NCI-H2196 treated with DMSO at 0.1 percent for 48 hours (cell line): ENCODE measurements at regions not wholly inside any gene's neighbourhood (a gene's known extent, or its start where the extent isn't known, plus 50 kb on each side); places are given as distances from the start of the nearest gene placed in this dataset.

ENCODE experiments used
- DNase-seq: peaks from one replicate; lab custom pipeline; 2025; ENCODE audit not compliant: unreplicated experiment; lab: John Stamatoyannopoulos, UW

DNA sequence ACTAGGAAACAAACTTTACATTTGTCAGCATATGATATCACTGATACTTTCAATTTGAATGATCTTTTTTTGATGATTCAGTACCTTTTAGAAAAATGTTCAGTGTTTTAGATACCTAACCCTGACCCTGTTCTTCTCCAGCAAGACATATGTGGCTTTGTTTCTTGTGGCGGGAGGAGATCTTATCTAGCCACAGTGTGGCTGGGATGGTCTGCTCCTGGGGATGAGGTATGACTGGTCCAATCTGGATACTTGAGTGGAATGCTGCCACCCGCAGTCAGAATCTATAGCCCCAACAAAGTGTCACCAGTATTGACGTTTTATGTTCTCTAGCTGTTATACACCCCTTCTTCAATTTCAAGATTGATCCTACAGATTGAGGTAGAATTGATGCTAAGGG, 439.0 kb upstream of the GOLIM4 start:
- no peak for DNase-seq

DNA sequence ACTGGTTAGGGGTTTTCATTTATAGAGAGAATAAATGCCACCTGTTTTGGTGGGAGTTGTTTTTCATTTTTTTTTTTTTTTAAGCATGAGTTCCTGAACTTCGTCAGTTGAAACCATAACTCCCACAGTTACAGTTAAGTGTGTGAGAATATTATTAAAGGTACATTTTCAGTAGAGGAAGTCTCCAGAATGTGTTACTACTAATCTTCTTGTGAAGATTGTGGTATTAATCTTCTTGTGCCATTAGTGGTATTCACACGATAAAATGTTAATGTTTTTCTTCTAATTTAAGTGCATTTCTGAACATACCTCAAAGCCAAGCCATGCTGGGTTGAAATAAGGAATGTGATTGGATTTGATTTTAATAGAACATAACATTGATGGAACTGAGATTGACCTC, 437.9 kb upstream of the GOLIM4 start:
- no peak for DNase-seq

DNA sequence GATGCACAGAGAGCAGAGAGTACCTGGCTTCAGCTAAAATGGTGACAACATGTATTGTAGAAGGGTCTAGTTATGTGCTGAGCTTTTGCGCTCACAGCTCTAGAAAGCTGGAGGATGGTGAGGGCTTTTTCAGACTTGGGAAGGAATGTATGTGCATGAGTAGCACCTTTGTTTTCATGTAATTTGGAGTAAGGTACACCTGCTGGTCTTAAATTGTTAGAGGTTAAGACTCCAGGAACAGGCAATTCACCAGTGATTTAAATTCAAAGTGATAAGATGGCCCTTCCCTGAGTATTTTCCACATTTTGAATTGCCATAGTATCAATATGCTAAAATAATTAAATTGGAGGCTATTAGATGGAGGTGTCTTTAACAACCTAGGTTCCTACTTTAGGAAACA, 436.4 kb upstream of the GOLIM4 start:
- DNase-seq, result no peak

DNA sequence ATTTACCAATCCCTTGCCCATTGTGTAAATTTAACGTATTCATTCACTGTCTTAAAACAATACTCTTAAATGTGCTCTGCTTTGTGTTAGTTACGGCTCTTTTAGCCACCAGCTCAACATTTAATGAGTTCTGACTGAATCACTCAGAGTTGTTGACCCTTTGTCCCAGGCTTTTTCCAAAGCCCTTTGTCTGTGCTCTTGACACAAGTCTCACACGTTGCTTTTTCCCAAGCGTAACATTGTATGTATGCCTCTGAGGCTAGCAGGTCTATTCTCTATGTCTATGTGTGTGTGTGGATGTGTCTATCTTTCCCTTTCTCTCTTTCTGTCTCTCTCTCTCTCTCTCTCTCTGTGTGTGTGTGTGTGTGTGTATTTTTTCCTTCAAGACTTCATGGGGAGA, 435.4 kb upstream of the GOLIM4 start:
- DNase-seq, result no peak

DNA sequence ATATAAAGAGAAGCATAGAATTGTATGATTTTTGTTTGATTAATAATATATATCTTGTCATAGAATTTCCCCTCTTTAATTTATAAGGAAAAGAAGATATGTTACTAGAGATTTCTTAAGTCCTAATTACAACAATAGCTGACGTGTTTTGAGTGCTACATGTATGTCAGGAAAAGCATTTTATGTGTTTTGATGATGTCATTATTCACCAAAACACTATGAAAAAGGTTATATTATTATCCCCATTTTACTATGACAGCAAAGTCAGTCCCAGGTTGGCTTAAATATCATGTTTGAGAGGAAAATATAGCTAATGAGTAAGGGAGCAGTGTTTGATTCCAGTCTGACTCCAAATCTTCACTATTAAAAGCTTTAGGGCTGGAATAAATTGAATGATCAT, 428.4 kb upstream of the GOLIM4 start:
- DNase-seq, result no peak

DNA sequence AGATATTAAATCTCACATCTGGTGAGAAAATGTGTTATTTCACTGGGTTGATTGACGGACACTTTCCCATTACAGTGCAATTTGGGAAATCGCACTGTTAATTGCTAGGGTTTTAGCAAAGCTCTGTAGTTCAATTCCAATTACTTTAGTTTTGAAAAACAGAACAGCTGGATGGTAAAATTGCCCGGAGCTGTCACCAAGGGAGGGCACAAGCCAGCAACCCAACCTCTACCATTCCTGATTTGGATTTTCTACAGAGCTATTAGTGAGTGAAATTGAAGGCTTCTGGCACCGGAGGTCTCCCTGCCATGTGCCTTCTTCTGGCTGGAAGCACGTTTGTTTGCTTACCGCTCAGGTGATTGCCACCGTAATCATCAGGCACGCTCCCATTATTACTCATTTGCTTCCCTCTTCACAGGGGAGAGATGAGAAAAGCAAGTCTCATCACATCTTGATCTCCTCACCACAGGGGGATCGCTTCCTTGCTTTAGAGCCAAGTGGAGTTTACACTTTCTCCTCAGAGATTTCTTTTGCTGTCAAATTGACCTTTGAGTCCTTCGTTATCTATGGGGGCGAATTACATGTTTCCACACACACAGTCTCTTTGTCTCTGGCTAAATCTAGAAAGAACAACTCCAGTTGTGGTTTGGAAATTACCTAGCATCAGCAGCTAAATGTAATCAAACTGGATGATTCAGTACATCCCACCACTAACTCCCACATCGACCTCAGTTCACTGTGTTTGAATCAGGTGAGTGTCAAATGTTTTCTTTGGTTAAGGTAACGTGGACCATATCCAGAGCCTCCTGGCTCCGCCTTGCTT, 421.7 kb upstream of the GOLIM4 start:
- DNase-seq, result no peak

DNA sequence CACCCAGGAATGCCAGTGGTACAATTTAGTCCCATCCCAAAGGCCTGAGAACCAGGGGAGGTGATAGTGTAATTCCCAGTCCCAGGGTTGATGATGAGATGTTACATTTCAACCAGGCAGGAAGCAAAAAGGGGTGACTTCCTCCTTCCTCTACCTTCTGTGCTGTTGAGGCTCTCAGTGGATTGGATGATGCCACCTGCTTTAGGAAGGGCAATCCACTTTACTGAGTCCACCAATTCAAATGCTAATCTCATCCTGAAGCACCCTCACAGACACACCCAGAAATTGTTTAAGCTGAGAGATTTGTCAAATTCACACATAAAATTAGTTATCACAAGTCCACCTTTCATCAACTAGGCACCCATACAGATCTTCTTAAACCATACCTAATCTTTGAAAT, 418.5 kb upstream of the GOLIM4 start:
- no peak for DNase-seq

DNA sequence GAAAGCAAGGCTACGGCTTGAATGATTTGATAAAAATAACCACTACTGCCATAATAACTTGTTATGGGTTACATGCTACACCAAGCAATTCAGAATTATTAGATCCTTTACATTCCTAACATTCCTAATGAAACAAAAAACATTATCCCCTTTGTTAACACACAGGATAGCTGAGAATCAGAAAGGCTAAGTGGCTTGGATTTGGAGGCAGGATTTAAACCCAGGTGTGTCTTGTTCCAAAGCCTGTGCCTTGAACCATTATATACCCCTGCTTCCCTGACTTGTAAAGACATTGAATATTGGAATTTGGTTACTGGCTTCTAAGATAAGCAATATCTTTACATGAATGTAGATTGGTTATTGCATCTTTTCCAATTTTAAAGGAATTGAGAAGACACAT, 417.1 kb upstream of the GOLIM4 start:
- no peak for DNase-seq

DNA sequence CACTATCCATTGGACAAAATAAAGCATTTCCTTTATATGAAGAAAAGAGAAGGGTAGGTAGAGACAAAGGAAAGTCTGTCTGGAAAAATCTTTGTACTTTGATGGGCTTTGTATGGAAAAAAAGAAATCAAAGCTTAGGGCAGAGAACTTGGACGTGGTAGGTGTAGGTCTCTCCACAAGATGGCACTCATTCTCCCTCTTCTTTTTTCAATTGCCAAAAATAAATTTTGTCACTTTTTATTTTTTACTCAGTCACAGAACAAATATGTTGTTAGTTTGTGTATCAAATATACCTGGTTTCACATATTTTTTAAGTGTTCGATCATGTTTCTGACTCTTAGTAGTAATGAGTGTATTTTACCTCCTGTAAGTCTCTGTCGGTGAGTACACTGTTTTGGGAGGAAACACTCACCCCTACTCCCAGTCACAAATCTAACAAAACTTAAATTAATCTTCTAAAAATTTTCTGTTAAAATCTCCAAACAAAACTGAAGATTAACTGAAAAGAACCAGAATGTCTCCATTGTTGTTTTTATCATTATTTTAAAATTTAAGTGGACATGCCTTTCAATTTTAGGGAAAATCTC, 415.8 kb upstream of the GOLIM4 start:
- DNase-seq, result no peak

DNA sequence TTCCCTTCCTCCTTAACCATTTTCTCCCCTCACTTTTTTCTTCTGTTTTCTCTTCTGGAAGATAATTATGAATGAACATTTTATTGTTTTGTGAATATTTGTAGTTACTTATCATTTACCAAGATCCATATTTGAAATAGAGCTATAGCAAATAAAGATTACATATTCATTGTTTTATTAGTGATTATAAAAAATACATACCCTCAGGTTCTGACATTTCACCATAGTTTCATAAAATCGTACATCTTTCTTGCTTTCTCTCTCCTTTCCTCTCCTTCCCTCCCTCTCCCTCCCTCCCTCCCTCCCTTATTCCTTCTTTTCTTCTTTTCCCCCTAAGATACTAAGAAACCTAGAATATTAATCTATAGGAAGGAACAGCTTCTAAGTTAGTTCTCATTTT, 410.9 kb upstream of the GOLIM4 start:
- DNase-seq, result no peak

DNA sequence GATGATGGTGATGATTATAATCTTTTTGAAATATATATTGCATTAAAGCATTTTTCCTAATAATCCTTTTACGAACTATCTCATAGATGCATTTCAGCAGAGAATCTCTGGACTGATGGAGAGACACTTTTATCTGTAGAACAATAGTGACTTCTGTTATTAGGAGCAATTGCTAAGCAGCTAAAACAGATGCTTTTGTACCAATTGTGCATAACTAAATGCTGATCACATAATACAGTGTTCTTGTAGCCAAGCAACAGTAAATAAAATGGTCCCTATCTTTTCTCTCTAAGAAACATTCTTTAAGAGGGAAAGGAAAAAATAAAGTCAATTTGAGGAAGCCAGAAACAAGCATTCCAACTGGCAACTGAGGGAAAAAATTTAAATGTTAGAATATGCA, 405.8 kb upstream of the GOLIM4 start:
- DNase-seq, result no peak

DNA sequence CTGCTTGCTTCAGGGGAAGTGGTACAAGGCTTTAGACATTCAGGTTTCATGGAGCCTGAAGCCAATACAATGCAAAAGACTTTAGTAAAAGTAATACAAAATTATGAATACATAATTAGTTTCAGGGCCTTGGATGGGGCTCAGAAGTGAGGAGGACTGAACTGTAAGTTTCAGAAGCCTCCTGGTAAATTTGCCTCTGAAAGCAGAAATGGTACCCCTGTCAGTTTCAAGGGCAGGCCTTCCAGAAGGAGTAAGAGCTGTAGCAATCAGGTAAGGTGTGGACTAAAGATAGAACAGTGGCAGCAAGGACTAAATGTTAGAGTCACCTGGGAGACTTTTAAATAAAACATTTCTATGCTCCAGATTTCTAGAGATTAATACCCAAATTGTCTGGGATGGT, 402.5 kb upstream of the GOLIM4 start:
- DNase-seq, result no peak

DNA sequence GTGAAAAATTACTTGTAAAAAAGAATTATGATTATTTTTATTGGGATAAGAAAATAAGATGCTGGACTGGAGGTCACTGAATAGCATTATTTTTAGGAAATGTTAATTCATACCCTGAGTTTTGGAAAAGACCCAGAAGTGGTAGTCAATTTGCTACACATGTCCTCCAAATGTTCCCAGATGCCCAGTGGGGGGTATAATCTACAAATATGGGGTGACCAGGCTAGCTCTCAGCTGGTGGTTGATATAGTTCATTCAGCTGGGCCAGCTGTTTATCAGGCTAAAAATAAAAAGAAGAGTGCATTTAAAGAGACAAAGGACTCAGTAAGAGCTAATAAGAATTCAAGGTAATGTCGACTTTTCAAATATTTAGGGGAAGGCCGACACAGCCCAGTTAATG, 402.0 kb upstream of the GOLIM4 start:
- DNase-seq, result no peak

DNA sequence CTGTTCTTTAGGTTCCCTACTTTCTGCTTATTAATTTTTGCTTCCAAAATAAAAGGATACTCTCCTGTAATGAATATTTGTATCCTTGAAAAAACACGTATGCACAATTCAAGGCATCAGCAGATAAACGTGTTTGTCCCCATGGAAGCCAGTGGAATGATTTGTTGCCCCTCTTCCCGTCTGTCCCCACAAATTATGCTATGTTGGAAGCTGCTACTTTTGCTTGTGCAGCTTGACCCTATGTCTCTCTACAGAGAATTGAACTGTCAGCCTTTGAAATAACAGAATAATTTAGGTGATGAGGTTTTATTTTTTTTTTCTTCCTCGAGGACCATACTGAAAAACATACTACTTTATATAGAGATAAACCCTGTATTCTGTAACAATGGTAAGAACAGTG, 401.5 kb upstream of the GOLIM4 start:
- no peak for DNase-seq

DNA sequence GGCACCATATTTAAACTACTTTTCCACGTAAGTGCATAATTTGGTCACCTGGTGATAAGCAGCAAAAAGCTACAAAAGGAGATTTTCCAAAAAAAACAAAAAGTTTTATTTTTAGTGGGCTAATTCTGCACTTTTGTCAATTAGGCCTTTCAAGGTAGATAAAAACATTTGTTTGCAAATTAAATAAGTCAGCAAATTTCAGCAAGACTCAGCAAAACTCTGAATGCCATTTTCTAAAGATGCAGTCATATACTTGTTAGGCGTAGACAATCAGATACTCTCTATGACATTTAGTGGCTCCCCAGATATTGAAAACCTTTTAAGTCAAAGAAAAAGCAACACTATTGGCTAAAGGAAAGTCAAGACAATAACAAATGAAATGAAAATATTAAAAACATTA, 400.2 kb upstream of the GOLIM4 start:
- no peak for DNase-seq

DNA sequence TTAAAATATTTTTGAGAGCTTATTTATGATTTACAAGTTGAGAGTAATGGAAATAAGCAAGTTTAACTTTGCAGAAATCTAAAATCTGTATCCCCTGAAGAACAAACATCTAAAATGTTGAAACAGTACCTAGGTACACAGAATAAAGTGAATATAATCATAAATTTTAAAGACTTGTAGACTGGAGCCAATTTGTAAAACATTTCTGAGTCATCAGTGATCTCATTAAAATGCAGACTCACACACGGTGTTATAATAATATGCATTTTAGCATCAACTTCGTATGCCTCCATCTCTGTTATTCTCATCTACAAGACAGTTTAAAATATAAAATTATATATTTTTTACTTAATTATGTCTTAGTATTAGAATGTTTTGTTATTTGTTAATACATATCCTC, 399.5 kb upstream of the GOLIM4 start:
- no peak for DNase-seq

DNA sequence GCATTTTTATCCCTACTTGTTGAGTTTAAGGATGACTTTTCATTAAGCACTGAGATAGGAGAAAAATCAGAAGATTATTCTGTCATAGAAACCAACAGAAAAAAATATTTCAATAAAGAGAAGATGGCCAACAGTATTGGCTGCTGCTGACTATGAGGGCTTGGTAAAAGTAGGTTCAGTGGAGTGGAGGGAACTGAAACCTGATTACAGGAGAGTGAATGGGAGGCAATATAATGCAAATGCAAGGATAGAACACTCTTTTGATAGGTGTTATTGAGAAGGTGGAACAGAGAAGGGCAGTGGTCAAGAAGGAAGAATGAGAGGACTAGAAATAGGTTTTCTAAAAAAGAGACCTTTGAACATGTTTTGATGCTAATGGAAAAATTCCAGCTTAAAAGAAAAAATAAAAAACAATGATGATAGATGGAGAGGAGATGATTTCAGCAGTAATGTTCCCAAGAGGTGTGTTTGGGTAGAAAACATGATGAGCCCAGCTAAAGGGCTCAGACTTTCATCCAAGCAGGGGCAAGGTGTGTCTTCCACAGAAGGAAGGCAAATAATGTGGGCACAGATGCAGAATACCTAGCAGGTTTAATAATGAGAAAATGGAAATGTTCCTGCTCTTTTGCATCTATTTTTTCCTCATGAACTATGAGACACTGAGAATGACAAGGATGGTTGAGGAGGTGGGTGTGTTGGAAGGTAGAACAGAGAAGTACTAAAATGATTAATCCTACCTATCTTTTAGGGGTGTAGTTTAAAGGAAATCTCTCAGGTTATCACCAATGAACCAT, 397.9 kb upstream of the GOLIM4 start:
- DNase-seq, result no peak

DNA sequence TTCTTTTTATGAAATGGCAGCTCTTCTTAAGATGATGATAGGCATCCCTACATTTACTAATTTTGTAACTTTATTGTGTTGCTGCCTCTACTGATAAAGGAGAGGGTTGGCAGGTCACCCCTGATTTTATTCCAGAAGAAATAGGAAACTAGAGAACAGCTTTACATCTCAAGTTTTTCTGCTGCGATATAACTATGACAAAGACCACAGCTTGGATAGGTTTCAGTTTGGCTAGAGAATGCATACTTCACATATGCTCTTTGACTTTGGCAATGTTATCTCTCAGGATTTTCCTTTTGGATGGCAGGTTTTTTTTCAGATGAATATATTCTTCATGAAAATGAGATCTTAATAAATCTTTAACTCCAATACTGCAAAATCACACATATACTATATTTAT, 395.3 kb upstream of the GOLIM4 start:
- DNase-seq, result no peak

DNA sequence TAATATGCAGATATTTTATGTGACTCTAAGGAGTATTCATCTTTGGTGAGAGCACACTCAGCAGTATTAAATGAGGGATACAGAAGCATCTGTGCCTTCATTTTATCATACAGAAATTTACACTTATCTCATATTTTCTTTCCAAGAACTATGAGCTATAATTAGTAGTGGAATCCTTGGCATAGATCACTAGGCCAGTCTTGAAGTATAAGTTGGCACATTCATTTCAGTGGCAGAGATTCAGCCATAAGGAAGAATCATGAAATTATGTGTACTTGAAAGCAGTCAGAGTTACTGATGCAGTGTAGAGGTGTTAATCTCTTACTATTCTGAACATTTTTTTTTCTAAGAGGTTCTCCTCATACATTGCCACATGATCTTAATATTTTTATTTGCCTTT, 393.6 kb upstream of the GOLIM4 start:
- DNase-seq, result no peak

DNA sequence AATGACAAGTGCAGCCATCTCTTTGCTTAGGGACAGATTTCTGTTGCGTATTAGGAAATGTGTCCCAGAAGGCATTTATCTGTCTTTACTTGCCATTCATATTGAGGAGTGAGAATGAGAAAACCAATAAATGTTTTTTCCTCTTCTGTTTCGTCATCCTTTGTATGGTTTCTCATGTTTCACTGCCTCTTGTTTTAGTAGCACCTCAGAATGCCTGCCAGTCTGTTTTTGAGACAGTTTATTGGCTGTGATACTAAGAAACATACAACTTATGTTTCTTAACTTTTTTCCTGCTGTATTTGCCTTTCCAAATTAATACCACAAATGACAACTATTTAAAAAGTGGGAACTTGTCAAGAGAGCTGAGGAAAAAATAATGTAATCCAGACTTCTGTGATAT, 390.2 kb upstream of the GOLIM4 start:
- no peak for DNase-seq

DNA sequence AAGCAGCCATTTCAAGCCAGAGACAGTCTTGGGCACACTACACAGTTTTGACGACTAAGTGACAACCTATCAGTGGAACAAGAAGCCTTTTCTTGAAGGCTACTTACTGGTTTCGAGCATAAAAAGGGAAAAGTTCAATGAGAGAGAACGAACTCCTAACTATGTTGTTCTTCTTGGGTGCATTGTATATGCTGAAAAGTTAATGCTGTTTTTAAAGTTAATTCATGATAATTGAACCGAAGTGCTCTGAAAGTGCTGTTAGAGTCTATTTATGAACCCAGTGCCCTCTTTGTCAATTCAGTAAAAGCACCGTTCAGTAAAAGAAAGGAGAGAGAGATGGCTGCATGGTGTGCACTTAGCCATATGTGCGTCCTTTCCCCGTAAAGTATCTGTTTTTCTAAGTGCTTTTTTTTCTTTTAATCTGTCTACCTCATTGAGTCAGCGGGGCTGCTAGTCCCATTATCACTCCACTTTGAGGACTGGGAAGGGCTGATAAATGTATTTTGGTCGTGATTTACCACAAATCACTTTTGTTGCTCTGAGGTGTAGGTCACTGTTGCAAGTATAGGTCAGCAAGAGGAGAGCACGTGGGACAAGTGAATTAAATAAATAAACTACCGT, 380.7 kb upstream of the GOLIM4 start:
- no peak for DNase-seq

DNA sequence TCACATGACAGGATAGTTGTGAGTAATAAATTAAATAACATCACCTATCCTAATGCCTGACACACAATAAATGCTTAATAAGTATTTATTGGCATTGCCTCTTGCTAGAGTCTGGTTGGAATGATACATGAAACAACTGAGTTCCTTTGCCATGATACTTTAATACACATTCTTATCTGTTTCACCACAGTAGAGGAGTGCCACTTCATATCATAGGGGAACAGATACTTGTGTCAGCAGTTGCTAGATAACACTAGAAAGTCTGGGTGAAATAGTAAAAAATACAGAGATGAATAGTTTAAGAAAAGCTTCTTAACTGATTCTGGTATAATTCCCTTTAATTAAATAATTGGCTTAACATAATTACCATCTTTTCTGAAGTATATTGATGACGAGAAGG, 380.0 kb upstream of the GOLIM4 start:
- no peak for DNase-seq
